ENCODE measurements at regions not wholly inside any gene's neighbourhood (a gene's known extent, or its start where the extent isn't known, plus 50 kb on each side); places are given as distances from the start of the nearest gene placed in this dataset.
"Not testable (repeated sequence)": the region's sequence is repeated elsewhere in the genome, so short reads cannot be mapped to it uniquely, and the experiment has no call there.

DNA sequence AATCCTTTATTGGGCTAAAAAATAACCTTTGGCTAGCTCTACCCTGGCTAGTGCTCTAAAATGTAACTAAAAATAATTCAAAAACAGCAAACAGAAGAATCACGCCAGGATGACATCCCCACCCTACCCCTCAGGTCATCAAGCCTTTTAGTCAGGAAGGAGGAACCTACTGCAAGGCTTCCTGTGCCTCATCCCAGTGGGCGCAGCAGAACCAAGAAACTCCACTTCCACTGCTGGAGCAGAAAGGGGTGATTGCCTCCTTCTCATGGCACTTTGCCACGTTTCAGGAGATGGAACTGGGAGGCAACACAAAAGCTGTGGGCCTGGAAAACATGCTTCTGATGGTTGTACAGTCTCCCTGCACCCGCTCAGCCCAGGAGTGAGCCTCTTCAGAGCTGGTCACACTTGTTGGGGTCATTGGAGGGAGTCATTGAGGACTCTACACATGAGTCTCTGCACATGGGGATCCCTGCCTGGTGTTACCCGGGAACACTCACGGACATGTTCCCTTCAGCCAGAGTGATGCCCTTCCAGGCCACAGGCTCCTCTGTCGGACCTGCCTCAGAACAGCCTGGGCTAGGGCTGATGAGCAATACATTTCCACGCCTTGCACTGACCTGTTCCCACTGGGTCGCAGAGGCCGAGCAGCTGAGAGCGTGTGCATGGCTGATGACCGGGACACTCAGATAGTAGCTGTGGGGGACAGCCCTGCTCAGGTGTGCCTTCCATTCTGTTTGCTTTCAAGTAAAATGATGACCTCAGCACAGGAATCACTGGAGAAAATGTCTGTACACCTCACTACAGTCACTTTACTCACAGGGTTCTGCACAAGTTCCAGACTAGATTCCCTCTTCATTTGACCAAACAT is 355.3 kb downstream of the FGFR2 start:
- no peak for DNase-seq

DNA sequence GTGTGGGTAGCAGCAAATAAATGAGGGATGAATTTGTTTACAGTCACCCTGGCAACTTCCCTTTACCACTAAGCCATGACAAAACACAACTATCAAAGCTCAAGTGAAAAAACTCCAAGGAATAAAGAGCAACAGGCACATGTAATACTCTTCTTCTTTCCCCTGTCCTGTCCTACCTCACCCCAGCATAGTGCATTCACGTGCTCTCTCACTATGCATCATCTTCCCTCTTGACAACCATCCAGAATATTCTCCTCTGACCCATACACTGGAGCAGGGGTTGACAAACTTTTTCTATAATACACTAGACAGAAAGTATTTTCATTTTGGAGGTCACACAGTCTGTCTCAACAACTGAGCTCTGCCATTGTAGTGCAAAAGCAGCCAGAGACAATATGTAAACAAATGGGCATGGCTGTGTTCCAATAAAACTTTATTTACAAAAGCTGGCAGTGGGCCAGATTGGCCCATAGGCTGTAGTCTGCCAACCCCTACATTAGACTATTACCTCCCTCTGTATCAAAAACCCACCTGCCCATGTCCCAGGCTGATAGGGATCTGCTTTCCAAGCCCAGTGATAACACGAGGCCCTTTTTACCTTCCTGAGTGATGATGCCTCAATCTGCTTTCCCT is 354.5 kb downstream of the FGFR2 start:
- DNase-seq: no peak

DNA sequence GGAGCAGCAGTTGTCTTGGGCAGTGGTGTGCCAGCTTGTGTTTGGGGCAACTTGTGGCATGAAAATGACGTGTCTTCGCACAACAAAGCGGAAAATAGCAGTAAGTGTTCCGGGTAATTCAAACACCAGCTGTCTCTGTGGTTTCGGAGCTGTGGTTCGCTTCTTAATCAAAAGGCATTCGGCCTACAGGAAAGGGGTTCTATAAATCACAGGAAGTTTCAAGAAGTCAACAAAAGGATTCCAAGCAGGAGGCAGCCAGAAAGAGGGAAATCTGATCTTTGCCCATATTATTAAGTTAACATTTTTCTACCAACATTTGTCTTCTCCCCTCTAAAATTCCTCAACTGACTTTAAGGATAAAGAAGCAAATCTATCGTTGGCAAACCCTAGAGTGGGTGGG is 353.4 kb downstream of the FGFR2 start:
- no peak for DNase-seq

DNA sequence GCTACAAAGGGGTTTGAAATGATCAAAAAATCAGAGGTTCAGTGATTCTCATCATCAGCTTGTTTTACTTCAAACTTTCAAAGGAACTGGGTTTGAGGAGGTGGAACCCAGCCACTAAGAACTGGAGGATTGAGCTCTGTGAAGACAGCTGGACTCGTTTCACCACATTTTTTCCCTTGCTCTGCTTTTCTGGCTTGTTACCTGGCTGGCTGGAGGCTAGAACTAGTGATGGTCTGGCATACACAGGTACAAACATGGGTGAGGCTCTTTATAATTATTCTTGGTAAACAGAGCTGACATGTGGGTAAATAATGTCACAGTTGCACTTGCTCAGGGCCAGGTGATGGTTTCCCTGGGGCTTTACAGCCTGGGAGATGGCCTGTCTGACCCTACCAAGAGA is 352.5 kb downstream of the FGFR2 start:
- DNase-seq: no peak

DNA sequence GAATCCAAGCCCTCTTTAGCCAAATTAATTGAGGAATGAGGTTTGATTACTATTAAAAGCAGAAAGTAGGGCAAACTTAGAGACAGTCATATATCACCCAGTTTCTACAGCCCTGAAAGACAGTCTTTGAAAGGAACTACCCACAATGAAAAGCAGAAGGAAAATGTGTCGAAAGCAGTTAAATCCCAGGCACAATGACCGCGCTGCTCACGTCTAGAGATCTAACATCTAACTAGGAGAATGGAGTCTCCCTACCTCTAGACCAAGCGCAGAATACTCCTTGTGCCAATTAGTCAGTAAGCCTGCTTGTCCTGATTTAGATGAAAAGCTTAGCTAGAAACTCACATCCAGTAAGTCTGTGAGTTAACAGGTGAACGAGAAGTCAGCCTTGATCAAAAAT is 350.0 kb downstream of the FGFR2 start:
- no peak for DNase-seq

DNA sequence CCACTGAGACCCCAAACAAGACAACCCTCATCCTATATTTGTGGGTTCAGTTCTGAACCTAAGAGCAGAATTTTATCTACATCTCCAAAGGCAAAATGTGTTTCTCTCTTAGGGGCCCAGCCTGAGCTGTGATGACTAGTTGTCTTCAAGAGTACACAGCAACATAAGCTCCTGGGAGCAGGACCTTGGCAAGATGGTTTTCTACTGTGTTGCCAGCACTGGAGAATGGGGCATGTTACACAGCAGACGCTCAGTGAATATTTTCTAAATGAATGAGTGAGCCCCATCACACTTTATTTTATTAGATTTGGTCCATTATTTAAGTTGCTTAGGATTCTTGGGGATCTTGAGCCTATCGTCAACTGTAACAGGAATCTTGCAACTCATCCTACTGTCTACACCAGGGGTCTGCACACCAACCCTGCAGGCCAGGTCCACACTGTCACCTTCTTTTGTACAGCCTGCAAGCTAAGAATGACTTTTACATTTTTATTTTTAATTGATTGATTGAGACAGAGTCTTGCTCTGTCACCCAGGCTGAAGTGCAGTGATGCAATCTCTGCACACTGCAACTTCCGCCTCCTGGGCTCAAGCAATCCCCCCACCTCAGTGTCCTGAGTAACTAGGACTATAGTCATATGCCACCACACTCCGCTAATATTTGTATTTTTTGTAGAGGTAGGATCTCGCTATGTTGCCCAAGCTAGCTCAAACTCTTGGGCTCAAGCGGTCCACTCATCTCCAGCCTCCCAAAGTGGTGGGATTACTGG is 347.1 kb downstream of the FGFR2 start:
- DNase-seq: no peak

DNA sequence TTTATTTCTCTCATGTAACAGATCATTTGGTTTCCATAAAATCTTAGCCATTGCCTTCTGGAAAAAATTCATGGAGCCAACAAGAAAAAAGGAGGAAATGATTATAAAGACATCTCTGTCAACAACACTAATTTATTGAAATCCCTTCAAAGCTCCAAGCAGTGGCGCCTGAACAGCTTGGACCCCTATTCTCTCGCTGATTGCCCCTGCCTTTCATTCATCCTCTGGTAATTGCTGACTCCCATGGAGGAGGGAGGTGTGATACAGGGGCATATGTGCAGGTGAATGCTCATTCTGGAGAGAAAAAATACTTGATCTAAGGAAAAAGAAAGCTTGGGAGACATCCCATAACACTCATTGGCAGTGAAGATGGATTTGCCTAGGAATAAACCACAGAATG is 345.5 kb downstream of the FGFR2 start:
- peak; percentile 2 for DNase-seq

DNA sequence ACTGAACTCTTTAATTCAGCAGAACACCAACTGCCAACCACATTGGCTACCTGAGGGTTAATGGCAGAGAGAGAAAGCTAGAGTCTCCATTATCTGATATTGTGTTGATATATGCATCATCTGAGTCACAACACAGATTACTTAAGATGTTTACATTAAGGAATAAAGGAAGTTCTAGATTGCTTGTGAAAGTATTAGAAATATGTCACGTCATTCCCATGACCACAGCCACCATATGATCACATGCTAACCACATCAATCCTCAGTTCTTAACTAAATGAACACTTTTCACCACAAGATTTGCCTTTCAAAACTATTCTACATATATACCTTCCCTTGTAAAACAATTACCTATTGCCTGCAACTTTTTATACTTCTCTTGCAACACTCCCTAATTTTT is 337.9 kb downstream of the FGFR2 start:
- DNase-seq: no peak

DNA sequence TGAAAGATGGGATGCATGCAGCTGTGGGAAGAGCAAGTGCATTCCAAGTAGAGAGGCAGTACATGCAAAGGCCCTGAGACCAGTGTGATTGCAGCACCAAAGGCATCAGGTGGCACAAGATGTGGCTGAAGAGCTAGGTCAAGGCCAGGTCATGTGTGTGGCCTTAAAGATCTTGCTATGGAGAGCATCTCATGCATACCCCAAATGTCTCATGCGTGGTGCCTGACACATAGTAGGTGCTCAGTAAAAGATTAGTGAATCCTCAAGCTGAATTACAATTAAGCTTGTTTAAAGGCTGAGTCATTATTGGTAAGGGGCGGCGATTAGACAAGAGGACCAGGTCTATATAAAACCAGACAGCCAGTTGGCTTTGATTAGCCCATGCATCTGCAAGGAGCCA is 336.6 kb downstream of the FGFR2 start:
- no peak for DNase-seq

DNA sequence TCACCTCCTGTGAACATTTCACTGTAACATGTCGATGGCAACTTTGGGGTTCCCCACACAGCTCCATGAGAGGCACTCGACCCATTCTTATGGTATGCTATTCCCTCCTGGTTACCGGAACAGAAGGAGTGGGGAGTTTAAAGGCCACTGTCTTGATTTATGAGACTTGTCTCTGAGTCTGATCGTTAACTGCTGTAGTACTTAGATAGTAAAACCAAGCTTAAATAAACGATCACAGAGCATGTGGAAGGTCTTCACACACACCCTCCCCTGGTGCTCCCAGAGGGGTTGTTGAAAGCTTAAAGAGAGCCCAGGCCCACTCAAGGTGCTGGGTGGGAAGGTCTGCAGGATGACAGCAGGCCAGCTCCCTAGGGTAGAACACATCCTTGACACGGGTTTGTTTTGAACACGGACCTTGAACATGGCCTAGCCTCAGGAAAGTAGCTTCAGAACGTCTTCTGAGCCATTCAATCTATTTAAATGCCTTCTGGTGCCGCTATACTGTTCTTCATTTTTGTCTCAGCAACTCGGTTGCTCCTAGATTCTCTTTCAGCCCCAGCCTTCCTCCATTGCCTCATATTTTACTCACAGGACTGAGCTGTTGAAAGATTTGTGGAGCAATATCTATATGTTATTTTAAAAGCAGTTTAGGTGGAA is 335.3 kb downstream of the FGFR2 start:
- DNase-seq: no peak

DNA sequence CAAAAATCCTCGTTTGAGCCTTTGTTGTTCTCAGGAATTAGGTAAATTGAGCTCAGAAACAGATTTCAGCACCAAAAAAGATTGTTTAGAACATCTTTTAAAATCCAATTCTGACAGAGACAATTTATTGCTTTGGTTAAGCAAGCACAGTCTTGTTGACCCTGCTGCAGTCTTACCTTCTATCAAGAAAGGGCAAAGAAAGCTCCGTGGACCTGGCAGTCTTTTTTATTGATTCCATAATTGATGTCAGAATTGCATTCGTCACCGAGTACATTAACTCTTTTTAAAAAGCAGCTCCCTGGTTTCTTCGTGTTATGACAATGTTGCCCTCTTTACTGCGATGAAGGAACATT is 334.8 kb downstream of the FGFR2 start:
- DNase-seq: peak; percentile 72

DNA sequence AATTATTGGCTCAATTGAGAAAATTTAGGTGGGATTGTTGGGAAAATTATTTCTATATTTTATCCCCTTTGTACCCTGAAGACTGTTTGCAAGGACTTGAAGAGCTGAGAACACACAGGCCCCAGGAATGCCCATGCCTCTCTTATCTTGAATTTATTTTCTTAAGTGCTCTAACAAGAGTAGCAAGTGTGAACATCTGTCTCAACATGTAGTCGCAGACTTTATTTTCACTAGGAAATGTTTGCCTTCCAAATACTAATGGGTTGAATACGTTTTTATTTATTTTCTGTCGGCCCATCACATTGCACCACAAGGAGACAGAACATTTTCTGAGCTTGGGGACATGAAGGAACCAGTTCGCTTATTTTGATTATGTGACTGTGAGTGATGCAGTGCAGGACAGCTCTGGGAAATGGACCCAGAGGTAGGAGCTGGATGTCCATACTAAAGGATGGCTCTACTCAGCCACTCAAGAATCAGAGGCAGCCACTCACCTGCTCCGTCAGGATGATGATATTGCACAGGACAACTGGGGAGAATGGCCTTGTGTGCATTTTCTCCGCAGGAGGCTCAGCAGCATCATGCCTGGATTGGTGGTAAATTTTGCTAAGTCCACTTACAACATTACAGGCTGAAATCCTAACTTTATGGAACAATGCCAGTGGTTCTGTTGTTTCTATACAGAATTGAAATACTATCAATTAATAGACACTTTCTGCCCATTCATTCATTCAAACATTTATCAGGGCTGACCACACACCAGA is 332.7 kb downstream of the FGFR2 start:
- no peak for DNase-seq

DNA sequence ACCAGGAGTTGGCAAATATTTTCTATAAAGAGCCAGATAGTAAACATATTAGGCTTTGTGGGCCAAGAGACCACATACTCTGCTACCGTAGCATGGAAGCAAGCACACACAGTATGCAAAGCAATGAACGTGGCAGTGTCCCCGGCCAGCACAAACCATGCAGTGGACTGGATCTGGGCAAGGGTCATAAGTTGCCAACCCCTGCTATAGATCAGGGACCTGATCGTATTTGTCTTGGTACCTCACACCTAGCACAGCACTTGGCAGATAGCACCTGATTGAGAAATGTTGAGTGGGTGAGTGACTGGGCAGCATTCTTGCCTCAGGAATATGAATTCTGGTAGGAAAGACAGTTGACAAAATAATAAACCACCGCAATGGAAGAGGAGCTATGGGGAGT is 331.9 kb downstream of the FGFR2 start:
- DNase-seq: no peak

DNA sequence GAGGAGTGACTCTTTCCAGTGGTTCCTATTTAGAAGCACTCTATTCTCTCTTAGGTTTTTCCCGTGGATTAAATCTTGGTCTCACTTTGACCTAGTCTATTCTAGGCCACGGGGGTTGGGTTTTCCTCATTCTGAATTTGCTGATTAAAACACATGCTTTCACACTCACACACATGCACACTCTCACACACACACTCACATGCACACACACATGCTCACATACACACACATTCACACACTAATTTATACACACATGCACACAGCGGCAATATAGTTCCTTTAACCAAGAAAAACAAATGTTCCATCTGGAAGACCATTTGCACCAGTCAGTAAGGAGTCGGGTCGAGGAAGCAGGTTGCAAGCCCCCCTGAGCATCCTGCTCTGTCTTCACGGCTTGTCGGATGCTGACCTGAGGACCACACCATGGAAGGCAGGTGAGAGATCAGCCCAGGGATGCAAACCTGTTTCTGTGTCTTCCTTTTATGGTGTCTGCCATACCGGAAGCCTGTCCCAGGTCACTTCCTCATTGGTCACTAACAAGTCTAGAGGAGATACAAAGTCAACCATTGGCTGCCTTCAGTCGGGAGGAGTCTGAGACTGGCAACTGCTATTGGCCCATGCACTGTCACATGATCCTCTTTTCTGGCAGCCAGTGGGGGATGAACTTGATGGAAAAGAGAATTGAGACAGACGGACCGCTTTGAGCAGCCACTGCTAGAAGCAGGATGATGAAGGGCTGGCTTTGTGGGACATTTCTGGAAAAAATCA is 330.8 kb downstream of the FGFR2 start:
- no peak for DNase-seq

DNA sequence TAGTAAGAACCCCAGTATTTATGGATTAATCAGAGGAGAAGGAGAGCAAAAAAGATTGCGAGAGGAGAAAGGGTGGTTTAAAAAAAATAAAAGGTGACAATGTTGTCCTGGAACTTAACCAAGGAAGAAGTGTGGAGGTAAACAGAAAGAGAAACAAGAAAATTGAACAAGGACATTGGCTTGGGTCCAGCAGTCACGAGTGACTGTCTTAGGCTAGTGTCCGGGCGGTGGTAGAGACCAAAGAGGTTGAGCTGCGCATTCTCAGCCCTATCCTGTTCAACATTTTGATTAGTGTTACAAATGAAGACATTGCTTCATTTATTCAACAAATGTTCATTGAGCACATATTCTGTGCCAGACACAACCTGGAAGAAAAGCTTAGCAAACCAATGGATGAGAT is 329.9 kb downstream of the FGFR2 start:
- DNase-seq: no peak

DNA sequence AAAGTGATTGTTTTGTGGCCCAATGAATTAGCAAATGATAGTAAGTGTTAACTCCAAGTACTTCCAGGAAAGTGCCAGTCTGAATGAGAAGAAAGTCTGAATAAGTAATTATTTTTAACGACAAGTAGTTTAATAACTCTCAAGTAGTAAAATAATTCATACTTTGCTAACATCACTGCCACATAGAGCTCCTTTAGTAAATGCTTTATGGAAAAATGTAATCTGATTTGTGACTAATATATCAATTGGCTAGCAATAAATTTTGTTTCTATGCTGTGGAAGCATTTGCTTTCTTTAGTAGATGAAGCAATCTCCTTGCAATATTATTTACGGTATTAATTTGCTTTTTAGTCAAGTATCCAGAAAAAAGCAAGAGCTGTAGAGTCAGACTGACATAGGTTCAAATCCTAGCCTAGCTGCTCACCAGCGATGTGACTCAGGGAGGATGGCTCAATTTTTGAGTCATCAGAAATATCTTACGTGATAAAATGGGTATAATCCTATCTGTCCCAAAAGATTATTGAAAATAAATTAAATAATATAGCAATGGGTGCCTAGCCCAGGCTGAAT is 329.3 kb downstream of the FGFR2 start:
- no peak for DNase-seq

DNA sequence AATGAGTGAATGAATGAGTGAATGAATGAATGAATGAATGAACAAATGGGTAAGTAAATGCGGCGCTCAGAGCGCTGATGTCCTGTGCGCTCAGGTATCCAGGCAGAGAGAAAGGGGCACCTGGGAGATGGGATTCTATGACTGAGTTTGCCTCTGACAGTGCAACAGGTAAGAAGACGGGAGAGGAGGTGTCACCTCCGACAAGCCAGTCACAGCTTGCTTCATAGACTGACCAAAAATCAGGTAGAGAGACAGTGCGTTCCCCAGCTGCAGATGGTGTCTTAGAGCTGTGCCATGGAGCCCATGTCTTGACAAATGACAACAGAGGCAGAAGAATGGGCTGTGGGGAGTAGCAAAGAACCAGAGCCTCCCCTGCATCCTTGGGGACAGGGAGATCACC is 327.3 kb downstream of the FGFR2 start:
- DNase-seq: no peak

DNA sequence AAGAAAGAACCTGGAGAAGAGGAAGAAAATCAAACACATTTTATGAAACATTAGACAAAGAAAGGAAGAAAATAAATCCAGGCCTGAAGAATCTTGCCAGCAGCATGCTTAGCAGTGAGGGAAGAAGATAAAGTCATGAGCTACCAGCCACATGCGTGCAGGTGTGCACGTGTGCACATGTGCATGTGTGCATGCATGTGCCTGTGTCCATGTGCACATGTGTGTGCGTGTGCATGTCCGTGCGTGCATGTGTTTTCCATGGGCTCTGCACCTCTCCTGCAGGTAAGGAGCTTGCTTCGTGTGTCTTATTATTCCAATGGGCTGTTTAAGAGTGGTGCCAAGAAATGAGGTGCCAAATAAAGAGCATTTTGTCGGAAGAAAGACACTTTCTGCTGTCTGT is 322.2 kb downstream of the FGFR2 start:
- DNase-seq: no peak

DNA sequence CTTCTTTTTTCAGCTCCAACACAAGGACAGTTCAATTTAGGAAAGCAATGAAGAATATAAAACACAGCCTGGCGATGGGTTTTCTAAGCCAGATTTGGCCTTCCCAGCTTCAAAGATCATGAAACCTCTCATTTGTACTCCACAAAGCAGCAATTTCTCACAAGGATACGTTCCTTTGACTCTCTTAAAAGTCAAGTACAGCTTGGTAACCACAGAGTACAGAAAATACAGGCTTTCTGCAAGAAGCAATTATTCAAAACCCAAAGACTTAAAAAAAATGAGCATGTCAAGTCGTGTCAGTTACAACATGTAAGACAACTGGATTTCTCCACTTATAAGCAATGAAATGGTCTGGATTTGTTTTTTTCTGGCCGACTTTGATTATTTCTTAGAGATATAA is 321.4 kb downstream of the FGFR2 start:
- peak; percentile 79 for DNase-seq

DNA sequence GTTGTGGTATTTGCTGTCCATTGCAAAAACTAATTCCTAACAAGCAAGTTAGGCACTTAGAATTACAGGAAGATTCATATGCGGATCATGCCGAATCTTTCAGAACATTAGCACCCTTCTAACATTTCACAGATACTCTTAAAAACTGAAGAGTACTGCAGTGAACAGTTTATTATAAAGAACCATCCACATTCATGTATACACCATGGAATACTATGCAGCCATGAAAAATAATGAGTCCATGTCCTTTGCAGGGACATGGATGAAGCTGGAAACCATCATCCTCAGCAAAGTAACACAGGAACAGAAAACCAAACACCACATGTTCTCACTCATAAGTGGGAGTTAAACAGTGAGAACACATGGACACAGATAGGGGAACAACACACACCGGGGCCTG is 319.9 kb downstream of the FGFR2 start:
- not testable (repeated sequence) for DNase-seq

DNA sequence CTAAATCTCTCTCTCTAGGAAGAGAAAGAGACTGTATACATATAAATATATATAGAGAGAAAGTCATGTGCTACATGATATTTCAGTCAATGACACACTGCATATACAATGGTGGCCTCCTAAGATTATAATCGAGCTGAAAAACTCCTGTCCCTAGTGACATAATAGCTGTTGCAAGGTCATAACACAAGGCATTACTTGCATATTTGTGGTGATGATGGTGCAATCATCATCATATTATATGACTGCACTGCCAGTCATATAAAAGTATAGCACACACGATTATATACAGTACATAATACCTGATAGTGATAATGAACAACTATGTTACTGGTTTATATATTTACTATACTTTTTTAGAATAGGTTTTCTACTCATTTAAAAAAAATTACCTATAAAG is 316.7 kb downstream of the FGFR2 start:
- DNase-seq: no peak

DNA sequence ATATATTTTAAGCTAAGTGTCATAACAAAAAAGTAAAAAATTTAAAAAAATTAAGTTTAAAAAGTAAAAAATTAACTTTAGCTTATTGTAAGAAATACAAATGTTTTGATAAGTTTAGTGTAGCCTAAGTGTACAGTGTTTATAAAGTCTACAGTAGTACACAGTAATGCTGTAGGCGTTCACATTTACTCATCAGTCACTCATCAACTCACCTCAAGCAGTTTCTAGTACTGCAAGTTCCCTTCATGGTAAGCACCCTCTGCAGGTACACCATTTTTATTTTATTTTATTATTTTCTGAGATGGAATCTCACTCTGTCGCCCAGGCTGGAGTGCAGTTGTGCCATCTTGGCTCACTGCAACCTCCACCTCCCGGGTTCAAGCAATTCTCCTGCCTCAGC is 316.0 kb downstream of the FGFR2 start:
- no peak for DNase-seq

Data from NCI-H2227 treated with DMSO at 0.1 percent for 48 hours (cell line).